SK-N-SH (cell line): ENCODE measurements at regions not wholly inside any gene's neighbourhood (a gene's known extent, or its start where the extent isn't known, plus 50 kb on each side); places are given as distances from the start of the nearest gene placed in this dataset.

Source experiments
- CTCF ChIA-PET: fragments of 300-600, 350-600 bp; formaldehyde crosslinking; extraction: SDS; loops from one replicate; lab custom pipeline; 2021; lab: Yijun Ruan, JAX
- POLR2A ChIA-PET: fragments of 350-600 bp; sonication (Branson Sonifier 250); formaldehyde crosslinking; extraction: SDS; loops from one replicate; lab custom pipeline; 2020; ENCODE audit warnings: antibody characterized with exemption, inconsistent platforms; lab: Yijun Ruan, JAX
- DNase-seq: peaks from one replicate; pipeline ENCODE4 v3.0.0; 2012
- H2AFZ ChIP-seq: fragments of 200-600 bp; sonication (generic); 2 replicates; pipeline ENCODE4 v1.8.1; 2016; ENCODE audit warnings: antibody characterized with exemption, mild to moderate bottlenecking, low read depth
- H3F3A ChIP-seq: fragments of 200-600 bp; sonication (generic); replicated peaks from 2 replicates; pipeline ENCODE3; 2016; ENCODE audit warnings: antibody characterized with exemption, mild to moderate bottlenecking; ENCODE audit not compliant: insufficient read depth
- H3K27ac ChIP-seq, 2 experiments: fragments of 200-500 bp in 1 of 2; fragments of 200-600 bp in 1 of 2; sonication (Bioruptor generic) in 1 of 2; sonication (generic), shearing (Covaris generic) in 1 of 2; 2 replicates each; pipeline versions ENCODE4 v1.5.1 to v1.6.1; 2014 to 2016; ENCODE audit warnings: low read depth in 2 of 2, inconsistent platforms in 1 of 2, low read length in 1 of 2, mild to moderate bottlenecking in 1 of 2, mixed read lengths in 1 of 2
- H3K27me3 ChIP-seq: fragments of 200-600 bp; sonication (generic), shearing (Covaris generic); 2 replicates; pipeline ENCODE4 v1.6.1; 2016; ENCODE audit warnings: mixed run types; ENCODE audit not compliant: insufficient read depth
- H3K36me3 ChIP-seq, 2 experiments: fragments of 200-500 bp in 1 of 2; fragments of 200-600 bp in 1 of 2; sonication (Bioruptor generic) in 1 of 2; sonication (generic) in 1 of 2; replicated peaks in 1 of 2; 2 replicates each; pipeline versions ENCODE3 to v1.5.1; 2014 to 2016; ENCODE audit warnings: low read length in 1 of 2, mild to moderate bottlenecking in 1 of 2; ENCODE audit not compliant: insufficient read depth in 2 of 2, control insufficient read depth in 1 of 2
- H3K4me1 ChIP-seq, 2 experiments: fragments of 200-500 bp in 1 of 2; fragments of 200-600 bp in 1 of 2; sonication (Bioruptor generic) in 1 of 2; sonication (generic), shearing (Covaris generic) in 1 of 2; 2 replicates each; pipeline versions ENCODE4 v1.5.1 to v1.6.1; 2014 to 2016; ENCODE audit warnings: low read depth in 1 of 2, low read length in 1 of 2, mixed run types in 1 of 2; ENCODE audit not compliant: insufficient read depth in 2 of 2, control insufficient read depth in 1 of 2
- H3K4me2 ChIP-seq: fragments of 200-600 bp; sonication (generic), shearing (Covaris generic); 2 replicates; pipeline ENCODE4 v1.6.1; 2017; ENCODE audit warnings: mixed run types
- H3K4me3 ChIP-seq, 2 experiments: fragments of 200-500 bp in 1 of 2; fragments of 200-600 bp in 1 of 2; sonication (Bioruptor generic) in 1 of 2; sonication (generic), shearing (Covaris generic) in 1 of 2; 2 replicates each; pipeline versions ENCODE4 v1.5.1 to v1.8.1; 2014 to 2016; ENCODE audit warnings: low read depth in 2 of 2, inconsistent platforms in 1 of 2, low read length in 1 of 2, mild to moderate bottlenecking in 1 of 2, mixed read lengths in 1 of 2, moderate library complexity in 1 of 2
- H3K79me2 ChIP-seq: fragments of 200-600 bp; sonication (generic); 2 replicates; pipeline ENCODE4 v1.8.1; 2017; ENCODE audit warnings: mild to moderate bottlenecking; ENCODE audit not compliant: insufficient read depth
- H3K9ac ChIP-seq: fragments of 200-600 bp; sonication (generic); 2 replicates; pipeline ENCODE4 v1.6.1; 2017; ENCODE audit warnings: mixed run types
- H3K9me2 ChIP-seq: fragments of 200-600 bp; sonication (generic); 2 replicates; pipeline ENCODE4 v1.6.1; 2017; ENCODE audit warnings: mixed run types
- H3K9me3 ChIP-seq: fragments of 200-600 bp; sonication (generic); 2 replicates; pipeline ENCODE4 v1.6.1; 2017; ENCODE audit warnings: mixed run types, mild to moderate bottlenecking, moderate library complexity
- H4K20me1 ChIP-seq: fragments of 200-600 bp; sonication (generic); 2 replicates; pipeline ENCODE4 v1.6.1; 2017; ENCODE audit warnings: mild to moderate bottlenecking, mixed run types; ENCODE audit not compliant: insufficient read depth
- CTCF ChIP-seq: fragments of 200-600 bp; sonication (generic); IDR thresholded peaks from 2 replicates; pipeline ENCODE4 v1.6.1; 2017; ENCODE audit warnings: antibody characterized with exemption, mild to moderate bottlenecking, moderate library complexity
- ELF1 ChIP-seq: IDR thresholded peaks from 2 replicates; pipeline ENCODE4 v1.4.0; 2012
- FOXJ3 ChIP-seq: sonication (generic); formaldehyde crosslinking; IDR thresholded peaks from 2 replicates; pipeline ENCODE4 v1.5.1; 2020; ENCODE audit warnings: mild to moderate bottlenecking, missing genetic modification reagents
- GATA2 ChIP-seq: sonication (generic); formaldehyde crosslinking; IDR thresholded peaks from 2 replicates; pipeline ENCODE4 v1.5.0; 2020; ENCODE audit warnings: mild to moderate bottlenecking, missing genetic modification reagents
- IRF3 ChIP-seq: fragments of 150-350 bp; IDR thresholded peaks from 2 replicates; pipeline ENCODE4 v1.6.1; 2016; ENCODE audit warnings: mild to moderate bottlenecking, low read depth, low read length
- JUND ChIP-seq: IDR thresholded peaks from 2 replicates; pipeline ENCODE4 v1.4.0; 2012
- MEF2A ChIP-seq: IDR thresholded peaks from 2 replicates; pipeline ENCODE4 v1.4.0; 2012; ENCODE audit warnings: low read depth, borderline replicate concordance
- MXI1 ChIP-seq: IDR thresholded peaks from 2 replicates; pipeline ENCODE4 v1.6.1; 2012; ENCODE audit warnings: mild to moderate bottlenecking, low read depth, low read length, improper control_type of control experiment
- NFIC ChIP-seq: IDR thresholded peaks from 2 replicates; pipeline ENCODE4 v1.4.0; 2012; ENCODE audit warnings: borderline replicate concordance
- NRF1 ChIP-seq: IDR thresholded peaks from 2 replicates; pipeline ENCODE4 v1.6.1; 2012; ENCODE audit warnings: low read depth, mild to moderate bottlenecking, low read length
- PBX3 ChIP-seq: IDR thresholded peaks from 2 replicates; pipeline ENCODE4; 2012
- POLR2AphosphoS5 ChIP-seq: IDR thresholded peaks from 2 replicates; pipeline ENCODE4 v1.6.1; 2012; ENCODE audit warnings: low read depth, low read length
- RXRA ChIP-seq: IDR thresholded peaks from 2 replicates; pipeline ENCODE4 v1.4.0; 2012; ENCODE audit warnings: low read depth, mild to moderate bottlenecking, borderline replicate concordance
- TAF1 ChIP-seq: IDR thresholded peaks from 2 replicates; pipeline ENCODE4 v1.6.1; 2012; ENCODE audit warnings: low read depth, mild to moderate bottlenecking, low read length, moderate library complexity, borderline replicate concordance
- TCF12 ChIP-seq: IDR thresholded peaks from 2 replicates; pipeline ENCODE4 v1.4.0; 2012
- USF1 ChIP-seq: IDR thresholded peaks from 2 replicates; pipeline ENCODE4 v1.4.0; 2012; ENCODE audit warnings: low read depth, borderline replicate concordance
- USF2 ChIP-seq: fragments of 150-350 bp; IDR thresholded peaks from 2 replicates; pipeline ENCODE4 v1.6.1; 2017; ENCODE audit warnings: antibody characterized with exemption, low read length, low read depth, borderline replicate concordance
- YY1 ChIP-seq: IDR thresholded peaks from 2 replicates; pipeline ENCODE4 v1.4.0; 2012; ENCODE audit warnings: low read depth, mild to moderate bottlenecking
- WGBS: methylation state at CpG from one replicate; pipeline ENCODE4 v1.1.6; 2017; ENCODE audit warnings: low lambda C conversion rate; 5-methylcytosine and 5-hydroxymethylcytosine counted together

DNA sequence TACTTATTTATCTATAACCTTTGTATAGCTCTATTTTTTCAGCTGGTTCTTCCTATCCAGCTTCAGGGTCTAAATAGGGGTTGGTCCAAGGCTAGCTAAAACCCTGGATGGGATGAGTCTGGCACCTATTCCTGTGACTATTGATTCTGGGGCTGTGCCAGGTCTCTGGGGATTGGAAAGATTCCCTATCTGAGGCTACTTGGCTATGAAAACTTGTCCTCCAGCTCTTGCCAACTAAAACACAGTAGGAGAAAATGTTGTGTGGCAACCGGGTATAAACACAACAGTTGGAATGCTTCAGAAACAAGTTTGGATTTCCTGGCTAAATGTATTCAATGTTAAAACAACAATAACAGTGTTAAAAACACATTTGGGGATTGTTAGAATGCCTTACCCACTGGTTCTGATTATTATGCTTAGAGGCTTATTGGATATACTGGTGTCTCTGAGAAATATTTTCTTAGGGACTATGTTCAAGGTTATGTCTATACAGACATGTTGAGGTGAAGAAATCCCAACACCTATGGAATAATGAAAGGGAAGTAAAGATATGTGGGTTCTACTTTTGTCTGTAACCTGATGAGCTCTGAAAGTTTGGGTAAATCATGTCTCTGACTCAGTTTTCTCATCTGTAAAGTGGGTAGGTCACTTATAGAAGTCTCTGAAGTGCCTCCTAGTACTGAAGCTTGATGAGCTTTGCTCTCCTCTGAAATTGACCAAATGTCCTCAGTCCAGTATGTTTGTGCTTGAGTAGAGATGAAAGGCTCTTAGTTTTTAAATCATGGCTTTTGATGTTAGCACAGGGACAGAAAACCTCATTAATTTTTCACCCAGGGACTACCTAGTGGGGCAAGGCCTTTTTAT is 460.7 kb downstream of the MTX2 start (continued):
- no peak for TF ChIP-seq RXRA

GRCh38 chr2:176732780-176733179 is 463.5 kb downstream of the MTX2 start:
- Histone ChIP-seq H4K20me1 (no peaks in the 10 kb centered on the region), H3K36me3 (no peaks in the 10 kb centered on the region), H3K9me2 (no peaks in the 10 kb centered on the region), H3K9me3 (no peaks in the 10 kb centered on the region)
- TF ChIP-seq TCF12 (no peak), NFIC (no peak), TAF1 (no peak), GATA2 (CRISPR knock-in tag) (no peak), CTCF (no peak), RXRA (no peak), JUND (no peak), YY1 (no peak), USF1 (no peak), ELF1 (no peak), FOXJ3 (no peak), PBX3 (no peak), POLR2AphosphoS5 (no peak), MXI1 (no peak), USF2 (no peak), NRF1 (no peak), MEF2A (no peak), IRF3 (no peak)
- TF ChIP-seq, all 33 proteins: peak for 0
- DNase-seq = no peak
- no peak overlapping the region for H3K4me2 ChIP-seq
- no peaks in the 10 kb centered on the region for H3F3A ChIP-seq
- H3K27ac ChIP-seq = no peak overlapping the region
- CTCF ChIA-PET = no interaction called here
- POLR2A ChIA-PET = no interaction called here
- no peak overlapping the region for H2AFZ ChIP-seq
- no peaks in the 10 kb centered on the region; a peak in 1 of 4 replicates for H3K4me1 ChIP-seq
- no peaks in the 10 kb centered on the region for H3K27me3 ChIP-seq
- H3K9ac ChIP-seq = no peak overlapping the region
- WGBS = 19% methylated on average over 1 of the region's 1 CpG
- H3K79me2 ChIP-seq = no peaks in the 10 kb centered on the region
- no peak overlapping the region for H3K4me3 ChIP-seq
